NCI-H2029 treated with DMSO at 0.1 percent for 48 hours (cell line): ENCODE measurements at regions not wholly inside any gene's neighbourhood (a gene's known extent, or its start where the extent isn't known, plus 50 kb on each side); places are given as distances from the start of the nearest gene placed in this dataset.

Experiments used
- DNase-seq: peaks from one replicate; lab custom pipeline; 2025; lab: John Stamatoyannopoulos, UW

DNA sequence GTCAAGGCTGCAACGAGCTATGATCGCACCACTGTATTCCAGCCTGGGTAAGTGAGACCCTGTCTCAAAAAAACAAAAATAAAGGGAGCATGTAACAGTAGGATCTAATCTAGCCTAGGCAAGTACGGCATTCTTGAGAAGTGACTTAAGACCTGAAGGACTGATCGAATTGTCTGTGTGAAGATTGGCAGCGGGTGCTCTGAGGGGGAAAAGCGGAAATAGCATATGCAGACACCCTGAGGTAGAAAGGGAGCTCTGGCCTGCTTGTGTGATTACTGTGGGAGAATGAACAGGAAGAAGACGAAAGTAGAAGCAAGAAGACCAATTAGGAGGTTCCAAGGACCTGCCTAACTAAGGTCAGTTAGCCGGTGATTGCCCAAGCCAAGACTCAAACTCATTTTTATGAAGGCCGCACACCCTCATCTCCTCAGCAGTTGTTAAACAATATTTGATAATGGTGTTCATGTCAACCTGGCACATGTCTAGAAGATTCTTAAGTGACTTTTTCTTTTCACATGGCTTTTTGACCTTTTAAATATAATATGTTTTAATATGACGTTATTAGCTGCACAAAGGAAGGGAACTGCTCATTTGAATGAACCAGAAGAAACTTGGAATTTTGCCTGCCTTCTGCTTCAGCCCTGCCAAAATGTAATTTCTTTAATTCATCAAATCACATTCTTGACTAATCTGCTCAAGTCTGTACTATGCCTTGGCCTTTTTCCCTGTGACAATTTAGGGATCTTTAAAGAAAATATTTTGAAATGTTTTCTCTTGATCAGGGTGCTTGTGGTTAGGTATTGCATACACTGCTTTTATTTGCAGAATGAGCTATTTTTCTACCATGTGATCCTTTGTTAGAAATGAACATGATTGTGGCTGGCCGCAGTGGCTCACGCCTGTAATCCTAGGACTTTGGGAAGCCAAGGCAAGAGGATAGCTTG lies 289.2 kb upstream of the DMRT1 start:
- DNase-seq, result no peak

DNA sequence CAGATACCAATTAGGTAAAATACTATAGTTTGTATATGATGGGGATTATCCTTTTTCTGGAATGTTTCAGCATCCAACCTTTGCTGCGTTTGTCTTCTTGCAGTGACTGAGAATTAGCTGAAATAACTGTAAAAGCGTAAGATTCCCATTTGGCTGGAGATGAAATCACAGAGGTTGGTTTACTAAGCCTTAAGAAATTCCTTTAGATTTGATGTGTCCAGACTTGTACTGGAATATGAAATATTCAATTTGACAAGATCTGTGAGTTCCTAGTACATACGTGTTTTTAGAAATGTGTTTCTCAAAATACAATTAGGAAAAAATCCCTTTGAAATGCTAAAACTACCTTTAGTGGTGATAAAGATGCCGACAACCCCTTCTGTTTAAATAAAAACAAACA lies 286.0 kb upstream of the DMRT1 start:
- DNase-seq, result no peak

GRCh38 chr9:556199-556598 lies 285.3 kb upstream of the DMRT1 start:
- no peak for DNase-seq

- no peak for DNase-seq
Measured at GRCh38 chr9:556675-557074, 284.8 kb upstream of the DMRT1 start.

- no peak for DNase-seq
Measured at GRCh38 chr9:557601-558201, 283.8 kb upstream of the DMRT1 start.

GRCh38 chr9:561427-561826 lies 280.1 kb upstream of the DMRT1 start:
- no peak for DNase-seq

DNA sequence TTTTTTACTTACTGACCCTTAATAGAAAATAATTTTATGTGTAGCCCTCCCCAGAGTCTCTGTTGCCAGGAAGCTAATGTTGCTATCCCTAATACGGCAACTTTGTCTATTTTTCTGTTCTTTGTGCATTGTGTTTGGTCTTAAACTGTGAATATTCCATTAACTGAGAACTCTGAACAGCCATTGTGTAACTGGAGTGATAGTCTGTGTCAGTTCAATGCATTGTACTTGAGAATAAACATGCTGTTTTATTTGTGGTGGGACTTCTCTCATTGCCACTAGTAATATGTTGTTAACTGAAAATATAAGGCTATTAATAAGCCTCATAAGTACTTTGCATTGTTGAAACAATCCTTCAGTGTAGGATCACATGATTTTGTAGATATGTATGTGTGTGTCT lies 278.3 kb upstream of the DMRT1 start:
- no peak for DNase-seq

- no peak for DNase-seq
Measured at GRCh38 chr9:565528-565927, 276.0 kb upstream of the DMRT1 start.

- no peak for DNase-seq
Measured at GRCh38 chr9:567128-567746, 274.3 kb upstream of the DMRT1 start.

DNA sequence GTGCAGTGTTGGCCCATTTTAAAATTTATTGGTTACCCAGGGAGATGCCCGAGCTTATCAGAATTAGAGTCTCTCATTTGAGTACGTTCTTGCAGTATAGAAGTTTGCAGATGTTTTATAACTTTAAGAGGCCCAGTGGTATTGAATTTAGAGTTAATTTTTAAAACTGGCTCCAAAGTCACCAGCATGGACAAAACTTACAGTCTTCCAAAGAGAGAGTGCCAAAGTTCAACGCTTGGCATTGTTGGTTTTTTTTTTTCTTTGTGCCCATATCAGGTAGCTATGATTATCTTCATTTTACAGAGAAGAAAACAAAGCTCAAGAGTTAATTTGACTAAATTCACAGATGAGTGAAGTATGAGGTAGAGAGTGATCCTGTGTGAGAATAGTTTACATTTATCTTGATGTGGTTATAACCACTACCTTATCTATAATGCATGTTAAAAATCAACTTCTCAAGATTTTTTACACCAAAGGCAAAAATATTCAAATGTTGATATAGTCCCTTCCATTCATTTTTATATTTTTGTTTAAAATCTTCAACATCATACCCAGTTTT lies 273.7 kb upstream of the DMRT1 start:
- no peak for DNase-seq

- DNase-seq, result no peak
Measured at GRCh38 chr9:569296-569695, 272.2 kb upstream of the DMRT1 start.

DNA sequence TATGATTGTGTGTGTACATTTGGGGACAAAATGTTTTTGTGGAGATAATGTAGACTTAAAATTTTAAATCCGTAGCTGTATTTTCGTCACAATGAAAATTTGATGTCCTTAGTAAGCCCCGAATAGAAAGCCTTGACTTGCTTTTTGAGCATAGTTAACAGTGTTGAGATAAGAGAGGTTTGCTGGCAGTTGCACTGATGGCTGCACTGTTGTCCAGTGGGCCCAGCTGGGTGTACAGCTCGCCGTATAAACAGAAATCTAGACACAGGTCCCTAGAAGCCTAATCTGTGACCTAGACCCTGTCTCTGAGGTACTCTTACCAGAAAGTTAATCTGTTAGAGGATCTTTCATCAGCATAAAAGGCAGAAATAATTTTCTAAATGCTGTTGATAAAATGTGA lies 271.3 kb upstream of the DMRT1 start:
- DNase-seq, result no peak

GRCh38 chr9:571066-571465 lies 270.4 kb upstream of the DMRT1 start:
- DNase-seq, result no peak

- no peak for DNase-seq
Measured at GRCh38 chr9:571741-572140, 269.8 kb upstream of the DMRT1 start.

DNA sequence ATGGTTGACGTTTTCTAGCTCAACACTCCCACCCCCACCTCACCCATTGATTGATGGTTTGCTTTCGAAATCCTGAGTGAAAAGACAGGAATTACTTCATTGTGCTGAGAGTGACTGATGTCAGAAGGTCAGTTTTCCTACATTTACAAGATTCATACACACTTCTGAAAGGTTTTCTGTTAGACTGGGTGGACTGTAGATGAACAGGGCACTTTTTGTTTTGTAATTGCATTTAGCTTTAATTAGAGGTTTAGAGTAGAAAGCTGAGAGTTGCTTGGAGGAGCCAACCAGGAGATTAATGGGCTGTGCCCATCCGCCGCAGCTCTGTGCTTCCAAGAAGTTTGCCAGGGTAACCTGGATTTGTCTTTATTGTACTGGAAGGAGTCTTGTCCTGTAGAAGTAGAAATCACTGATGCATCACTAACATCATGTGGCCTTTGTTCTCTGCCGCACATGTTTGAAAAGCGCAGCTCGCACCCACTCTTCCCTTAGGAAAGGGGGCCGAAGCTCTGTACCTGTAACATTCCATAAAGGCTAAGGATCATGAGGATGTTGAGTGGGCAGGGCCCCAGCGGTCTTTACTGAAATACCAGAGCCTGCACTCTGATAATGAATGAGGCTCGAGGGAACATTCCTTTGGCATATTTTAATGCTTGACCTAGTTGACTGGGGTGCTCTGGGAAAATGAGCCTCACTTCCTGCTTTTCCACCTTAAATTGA lies 267.6 kb upstream of the DMRT1 start:
- DNase-seq, result no peak

DNA sequence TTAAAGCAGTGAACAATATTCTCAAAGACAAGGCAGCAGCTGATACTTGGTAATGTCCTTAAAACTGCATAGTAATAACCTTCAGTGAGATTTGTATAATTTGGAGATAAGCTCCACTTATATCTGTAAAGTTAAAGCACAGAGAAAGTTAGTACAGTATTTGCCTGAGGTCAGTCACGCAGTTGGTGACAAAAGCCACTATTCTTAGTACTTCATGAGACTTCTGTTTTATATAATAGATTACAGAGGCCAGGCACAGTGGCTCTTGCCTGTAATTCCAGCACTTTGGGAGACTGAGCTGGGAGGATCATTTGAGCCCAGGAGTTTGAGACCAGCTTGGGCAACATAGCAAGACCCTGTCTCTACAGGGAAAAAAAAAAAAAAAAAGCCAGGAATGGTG lies 266.4 kb upstream of the DMRT1 start:
- DNase-seq, result no peak

GRCh38 chr9:580652-581342 lies 260.7 kb upstream of the DMRT1 start:
- no peak for DNase-seq

DNA sequence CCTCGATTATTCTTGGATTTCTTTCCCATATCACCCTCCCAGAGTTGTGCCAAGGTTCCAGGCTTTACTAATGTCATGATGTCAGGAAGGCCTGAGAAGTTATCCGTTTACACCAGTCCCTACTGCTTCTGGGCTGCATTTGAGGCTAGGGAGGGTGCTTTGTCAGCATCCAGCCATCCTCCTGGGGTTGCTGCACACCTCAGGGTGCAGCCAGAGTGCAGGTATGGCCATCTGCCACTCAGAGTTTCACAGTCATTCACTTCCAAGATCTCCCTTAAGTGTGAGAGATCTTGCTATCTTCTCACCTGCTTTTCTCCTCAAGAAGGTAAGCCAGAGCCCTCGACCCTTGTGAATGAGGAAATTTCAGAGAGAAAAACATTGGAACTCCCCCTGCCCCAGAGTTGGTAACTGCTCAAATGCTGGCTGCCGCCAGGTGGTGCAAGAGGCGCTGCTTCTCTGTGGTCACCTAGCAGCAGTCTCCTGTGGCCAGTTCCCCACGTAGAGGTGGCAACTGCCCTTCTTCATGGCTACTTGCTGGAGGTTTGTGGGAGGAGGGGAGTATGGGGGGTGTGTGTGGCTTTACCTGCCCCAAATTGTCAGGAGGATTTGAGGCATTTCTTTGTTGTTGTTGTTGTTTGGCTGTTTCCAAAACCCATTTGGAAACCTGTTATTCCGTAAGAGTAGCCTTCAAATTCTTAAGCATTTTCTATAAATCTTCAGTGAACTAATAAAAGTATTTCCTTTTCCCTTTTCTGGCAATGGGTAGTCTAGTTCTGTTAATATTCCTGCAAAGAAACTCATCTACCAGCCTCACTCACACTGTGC lies 259.6 kb upstream of the DMRT1 start:
- no peak for DNase-seq

DNA sequence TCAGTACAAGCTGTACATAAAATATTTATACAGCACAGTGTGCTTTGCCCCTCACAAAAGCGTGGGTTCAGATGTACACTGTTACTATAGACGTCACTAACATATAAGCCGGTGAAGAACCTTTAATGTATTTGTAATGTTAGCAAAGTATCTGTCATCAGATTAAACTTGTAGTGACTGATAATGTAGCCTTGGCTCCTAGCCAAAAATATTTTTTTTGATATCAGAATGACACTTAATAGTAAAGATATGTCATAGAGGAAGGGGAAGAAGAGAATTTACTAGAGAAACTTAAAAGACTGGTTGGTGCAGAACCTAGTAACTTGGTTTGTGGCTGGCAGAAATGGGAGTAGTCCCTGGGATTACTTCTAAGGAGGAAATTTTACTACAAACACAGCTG lies 258.7 kb upstream of the DMRT1 start:
- DNase-seq, result no peak

DNA sequence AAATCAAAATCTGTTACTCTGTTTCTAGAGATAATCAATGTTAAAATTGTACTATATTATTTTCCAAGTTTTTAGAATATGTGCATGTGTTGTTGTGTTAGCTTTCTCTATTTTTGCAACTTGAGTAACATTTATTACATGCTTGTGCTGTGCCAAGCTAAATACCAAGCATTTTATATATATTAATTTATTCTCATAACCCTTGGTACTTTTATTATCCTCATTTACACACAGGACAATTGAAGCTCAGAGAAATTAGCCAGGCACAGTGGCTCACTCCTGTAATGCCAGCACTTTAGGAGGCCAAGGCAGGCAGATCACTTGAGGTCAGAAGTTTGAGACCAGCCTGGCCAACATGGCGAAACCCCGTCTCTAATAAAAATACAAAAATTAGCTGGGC lies 254.0 kb upstream of the DMRT1 start:
- no peak for DNase-seq

GRCh38 chr9:588981-589380 lies 252.5 kb upstream of the DMRT1 start:
- DNase-seq, result no peak
